D721Med (cell line): ENCODE measurements at regions not wholly inside any gene's neighbourhood (a gene's known extent, or its start where the extent isn't known, plus 50 kb on each side); places are given as distances from the start of the nearest gene placed in this dataset.
"Not testable (repeated sequence)": the region's sequence is repeated elsewhere in the genome, so short reads cannot be mapped to it uniquely, and the experiment has no call there.

Experiments
- DNase-seq: peaks from one replicate; pipeline ENCODE4 v3.0.0; 2011; ENCODE audit warnings: low spot score; ENCODE audit not compliant: insufficient read length
- FAIRE-seq: peaks from 2 replicates; lab custom pipeline; 2011; peaks lifted over from hg19 to GRCh38; lab: Jason Lieb, UNC
- TF ChIP-seq, protein P1 (sequence below): IDR thresholded peaks from 2 replicates; pipeline ENCODE4 v1.5.1; 2012; ENCODE audit warnings: mild to moderate bottlenecking, control low read depth; ENCODE audit not compliant: insufficient read depth; ENCODE audit errors: missing control alignments

- DNase-seq: no peak
- TF ChIP-seq, protein P1, sequence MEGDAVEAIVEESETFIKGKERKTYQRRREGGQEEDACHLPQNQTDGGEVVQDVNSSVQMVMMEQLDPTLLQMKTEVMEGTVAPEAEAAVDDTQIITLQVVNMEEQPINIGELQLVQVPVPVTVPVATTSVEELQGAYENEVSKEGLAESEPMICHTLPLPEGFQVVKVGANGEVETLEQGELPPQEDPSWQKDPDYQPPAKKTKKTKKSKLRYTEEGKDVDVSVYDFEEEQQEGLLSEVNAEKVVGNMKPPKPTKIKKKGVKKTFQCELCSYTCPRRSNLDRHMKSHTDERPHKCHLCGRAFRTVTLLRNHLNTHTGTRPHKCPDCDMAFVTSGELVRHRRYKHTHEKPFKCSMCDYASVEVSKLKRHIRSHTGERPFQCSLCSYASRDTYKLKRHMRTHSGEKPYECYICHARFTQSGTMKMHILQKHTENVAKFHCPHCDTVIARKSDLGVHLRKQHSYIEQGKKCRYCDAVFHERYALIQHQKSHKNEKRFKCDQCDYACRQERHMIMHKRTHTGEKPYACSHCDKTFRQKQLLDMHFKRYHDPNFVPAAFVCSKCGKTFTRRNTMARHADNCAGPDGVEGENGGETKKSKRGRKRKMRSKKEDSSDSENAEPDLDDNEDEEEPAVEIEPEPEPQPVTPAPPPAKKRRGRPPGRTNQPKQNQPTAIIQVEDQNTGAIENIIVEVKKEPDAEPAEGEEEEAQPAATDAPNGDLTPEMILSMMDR: no peak
- FAIRE-seq: no peak
Measured at GRCh38 chr7:29641651-29642050, 78.0 kb downstream of the PRR15 start.

- TF ChIP-seq, protein P1: no peak
- no peak for FAIRE-seq
- no peak for DNase-seq
Measured at GRCh38 chr7:29642494-29643155, 79.0 kb downstream of the PRR15 start.

DNA sequence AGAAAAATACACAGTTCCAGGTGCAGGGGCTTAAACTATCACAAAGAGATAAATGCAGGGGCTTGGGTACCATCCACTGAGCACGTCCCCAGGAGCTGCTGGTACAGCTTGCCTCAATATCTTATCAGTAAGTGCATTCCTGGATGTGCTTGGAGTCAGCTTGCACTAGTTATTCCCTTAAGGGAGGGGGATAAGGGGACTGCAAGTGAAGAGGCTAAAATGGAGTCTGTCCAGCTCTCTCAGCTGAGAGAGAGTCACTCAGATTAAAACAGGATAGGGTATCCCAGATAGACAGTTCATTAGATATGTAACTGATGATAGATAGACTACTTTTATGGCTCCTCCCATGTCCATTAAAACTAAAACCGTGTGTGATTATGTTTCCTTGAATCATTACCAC is 82.5 kb downstream of the PRR15 start:
- not testable (repeated sequence) for FAIRE-seq, DNase-seq

DNA sequence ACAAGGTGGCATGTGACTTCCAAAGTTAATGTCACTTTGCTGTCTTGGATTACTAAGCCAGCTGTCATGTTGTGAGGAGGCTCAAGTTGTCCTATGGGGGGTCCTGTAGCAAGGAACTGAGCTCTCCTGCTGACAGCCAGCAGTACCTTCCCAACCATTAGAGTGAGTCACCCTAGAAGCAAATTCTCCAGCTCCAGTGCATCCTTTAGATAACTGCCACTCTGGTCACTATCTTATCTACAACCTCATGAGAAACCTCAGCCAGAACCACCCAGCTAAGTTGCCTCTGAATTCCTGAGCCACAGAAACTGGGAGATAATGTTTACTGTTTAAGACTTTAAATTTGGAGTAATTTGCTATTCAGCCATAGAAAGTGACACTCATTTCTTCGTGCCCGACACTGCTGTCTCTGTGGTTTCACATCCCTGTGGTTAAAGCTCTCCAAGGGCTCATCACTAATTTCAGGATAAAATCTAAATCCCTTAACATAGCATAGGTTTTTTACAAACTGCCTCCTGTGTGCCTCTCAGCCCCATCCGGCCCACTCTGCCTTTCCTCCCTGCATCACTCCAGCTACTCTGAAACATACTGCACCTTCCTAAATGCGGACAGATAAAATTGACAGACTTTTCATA is 83.5 kb downstream of the PRR15 start:
- DNase-seq (no peak), FAIRE-seq (no peak)
- TF ChIP-seq, protein P1: no peak

DNA sequence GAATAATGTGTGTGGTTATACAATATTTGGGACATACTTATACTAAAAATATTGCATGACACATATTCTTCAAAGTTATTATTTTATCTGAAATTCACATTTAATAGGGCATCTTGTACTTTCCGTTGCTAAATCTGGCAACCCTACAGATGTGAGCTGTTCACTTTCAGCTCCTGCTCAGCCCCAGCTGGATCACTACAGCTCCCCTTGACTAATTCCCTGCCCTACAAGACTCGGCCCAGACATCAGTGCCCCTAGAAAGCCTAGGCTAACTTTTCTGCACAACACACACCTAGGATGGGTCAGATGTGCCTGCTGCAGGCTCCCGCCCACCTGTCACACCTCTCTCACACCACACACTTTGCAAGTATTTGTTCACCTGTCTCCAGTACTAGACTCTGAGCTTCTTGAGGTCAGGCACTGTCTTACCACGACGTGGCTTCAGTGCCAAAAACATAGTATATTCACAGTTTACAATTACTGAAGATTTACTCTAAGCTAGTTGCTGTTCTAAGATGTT is 84.1 kb downstream of the PRR15 start:
- not testable (repeated sequence) for DNase-seq, FAIRE-seq

DNA sequence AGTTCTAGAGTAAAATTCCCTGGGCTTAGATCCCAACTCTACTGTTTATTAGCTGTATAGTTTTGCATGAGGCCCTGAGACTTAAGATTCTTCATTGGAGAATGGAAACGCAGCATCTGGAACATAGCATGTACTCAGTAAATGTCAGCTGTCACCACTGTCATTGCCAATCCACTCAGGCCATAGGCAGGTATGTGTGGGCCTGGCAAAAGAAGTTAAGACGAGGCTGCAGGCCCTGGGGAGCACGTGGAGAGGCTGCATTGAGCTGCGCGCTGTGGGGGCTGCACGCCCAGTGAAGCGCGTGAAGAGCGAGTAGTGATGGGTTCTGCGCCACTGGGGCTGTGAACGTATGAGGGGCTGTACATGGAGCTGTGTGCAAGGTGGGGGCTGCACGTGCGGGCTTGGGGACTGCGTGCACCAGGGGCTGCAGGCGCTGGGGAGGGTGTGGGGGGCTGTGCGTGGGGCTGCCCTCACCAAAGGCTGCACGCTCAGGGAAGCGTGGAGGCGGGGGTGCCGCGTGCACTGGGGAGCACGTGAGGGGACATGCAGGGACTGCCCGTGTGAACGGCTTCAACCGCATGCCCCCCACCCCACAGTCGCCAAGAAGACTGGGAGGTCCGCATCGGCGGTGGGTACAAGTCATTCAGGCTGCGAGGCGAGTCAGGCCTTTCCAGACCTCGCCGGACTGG is 85.5 kb downstream of the PRR15 start:
- TF ChIP-seq, protein P1: no peak
- DNase-seq (no peak), FAIRE-seq (no peak)

DNA sequence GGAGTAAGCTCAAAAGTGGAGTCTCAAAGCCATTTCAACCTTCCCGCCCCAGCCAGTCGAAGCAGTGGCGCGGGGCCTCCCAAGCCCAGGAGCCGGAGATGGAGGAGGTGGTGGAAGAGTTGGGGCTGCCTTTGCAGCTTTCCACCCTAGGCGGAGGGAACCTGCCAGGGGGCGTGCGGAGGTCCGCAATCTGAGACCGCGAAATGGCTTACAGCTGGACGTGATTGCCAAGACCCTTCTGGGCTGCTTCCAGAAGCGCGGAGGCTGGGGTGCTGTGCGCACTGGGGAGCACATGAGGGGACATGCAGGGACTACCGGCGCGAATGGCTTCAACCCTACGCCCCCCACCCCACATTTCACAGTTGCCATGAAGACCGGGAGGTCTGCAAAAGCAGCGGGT is 86.2 kb downstream of the PRR15 start:
- FAIRE-seq (no peak), DNase-seq (no peak)
- TF ChIP-seq, protein P1: no peak

DNA sequence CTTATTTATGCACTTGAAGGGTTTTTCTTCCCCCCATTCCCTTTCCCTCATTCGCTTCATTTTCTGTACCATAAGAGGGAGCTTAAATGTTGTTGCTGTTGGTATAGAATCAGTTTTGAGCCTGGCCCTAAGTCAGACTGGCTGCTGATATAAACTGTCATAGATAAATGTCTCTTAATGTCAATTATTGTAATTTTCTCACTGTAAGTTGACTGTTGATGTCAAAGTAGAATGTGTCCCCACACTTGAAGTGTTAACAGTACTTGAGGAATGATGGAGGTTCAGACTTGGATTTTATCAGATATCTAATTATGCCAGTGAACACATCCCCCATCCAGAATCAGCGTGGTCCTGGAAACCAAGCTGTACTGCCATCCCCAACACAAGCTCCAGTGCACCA is 87.8 kb downstream of the PRR15 start:
- DNase-seq (no peak), FAIRE-seq (no peak)
- TF ChIP-seq, protein P1: no peak
